ENCODE measurements at regions not wholly inside any gene's neighbourhood (a gene's known extent, or its start where the extent isn't known, plus 50 kb on each side); places are given as distances from the start of the nearest gene placed in this dataset.

DNA sequence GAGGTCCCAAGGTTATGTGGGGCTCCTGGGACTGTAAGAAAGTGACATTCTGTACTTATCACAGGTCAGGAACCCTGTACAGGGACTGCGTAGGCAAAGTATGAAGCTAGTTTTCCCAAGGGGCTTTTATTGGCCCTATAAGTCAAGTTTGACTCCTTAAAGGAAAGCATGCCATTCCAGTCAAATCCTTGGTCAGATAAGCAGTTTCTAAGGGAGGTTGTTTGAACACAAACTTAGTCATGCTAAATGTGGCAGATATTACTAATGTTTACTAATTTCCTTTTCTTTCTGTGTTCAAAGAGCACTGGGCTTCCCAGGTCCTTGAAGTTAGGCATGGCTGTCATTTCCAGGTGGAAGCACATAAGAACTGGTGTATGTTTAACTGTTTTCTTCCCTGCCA lies 472.4 kb downstream of the ATP23 start:
- DNase-seq (no peak), ATAC-seq (ENCODE audit: insufficient read depth, low FRiP score) (no peak)
- Histone ChIP-seq H3K9me3 (ENCODE audit: control insufficient read depth in 4 of 4, insufficient read depth in 3 of 4, low read length in 3 of 4) (no peaks in the 10 kb centered on the region), H3K36me3 (ENCODE audit: control insufficient read depth in 4 of 4, insufficient read depth in 4 of 4, low read length in 4 of 4) (no peaks in the 10 kb centered on the region), H3K9ac (ENCODE audit: insufficient read depth in 1 of 2, low read length in 2 of 2) (no peak overlapping the region), H3K27me3 (ENCODE audit: control insufficient read depth in 3 of 3, insufficient read depth in 3 of 3, low read length in 2 of 3) (no peaks in the 10 kb centered on the region), H3K27ac (ENCODE audit: low read depth in 1 of 2, low read length in 1 of 2) (no peak overlapping the region), H3K4me1 (ENCODE audit: control insufficient read depth in 5 of 5, insufficient read depth in 5 of 5, low read length in 5 of 5) (peaks cover 0 to 4% (median 0%) of the 10 kb centered on the region in 5 donors), H3K4me3 (no peak overlapping the region)
- WGBS, 2 donors: 74 to 88% methylated on average over 1 of the region's 1 CpG
- no peak for TF ChIP-seq CTCF (IDR thresholded peaks at IDR 0.05; ENCODE audit: control extremely low read depth, extremely low read depth)

DNA sequence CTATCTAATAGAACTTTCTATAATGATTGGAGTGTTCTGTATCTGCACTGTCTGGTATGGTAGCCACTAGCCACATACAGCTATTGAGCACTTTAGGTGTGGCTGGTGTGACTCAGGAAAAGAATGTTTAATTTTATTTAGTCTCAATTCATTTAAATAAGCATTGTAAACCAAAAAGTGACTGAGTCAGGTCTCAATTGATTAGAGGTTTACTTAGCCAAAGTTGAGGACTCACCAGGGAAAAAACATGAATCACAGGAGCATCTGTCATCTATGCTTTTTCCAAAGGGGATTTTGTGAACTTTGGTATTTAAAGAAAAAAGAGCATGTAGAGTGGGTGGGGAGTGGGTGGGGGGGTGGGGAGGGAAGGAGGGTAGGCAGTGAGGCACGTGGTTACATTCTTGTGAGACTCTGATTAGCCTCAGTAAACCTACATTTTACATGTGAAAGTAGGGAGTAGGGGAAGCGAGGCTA lies 473.1 kb downstream of the ATP23 start:
- ATAC-seq (ENCODE audit: insufficient read depth, low FRiP score) (no peak), DNase-seq (no peak)
- H3K9me3 ChIP-seq (ENCODE audit: control insufficient read depth in 4 of 4, insufficient read depth in 3 of 4, low read length in 3 of 4): no peaks in the 10 kb centered on the region
- no peak for TF ChIP-seq CTCF (IDR thresholded peaks at IDR 0.05; ENCODE audit: control extremely low read depth, extremely low read depth)
- WGBS, 2 donors: 58 to 63% methylated on average over 2 of the region's 2 CpGs
- peaks cover 0 to 4% (median 0%) of the 10 kb centered on the region in 5 donors for H3K4me1 ChIP-seq (ENCODE audit: control insufficient read depth in 5 of 5, insufficient read depth in 5 of 5, low read length in 5 of 5)
- H3K27me3 ChIP-seq (ENCODE audit: control insufficient read depth in 3 of 3, insufficient read depth in 3 of 3, low read length in 2 of 3): no peaks in the 10 kb centered on the region
- no peaks in the 10 kb centered on the region for H3K36me3 ChIP-seq (ENCODE audit: control insufficient read depth in 4 of 4, insufficient read depth in 4 of 4, low read length in 4 of 4)
- no peak overlapping the region for H3K27ac ChIP-seq (ENCODE audit: low read depth in 1 of 2, low read length in 1 of 2)
- H3K9ac ChIP-seq (ENCODE audit: insufficient read depth in 1 of 2, low read length in 2 of 2): no peak overlapping the region
- H3K4me3 ChIP-seq: no peak overlapping the region

GRCh38 chr12:58415716-58416115 lies 474.3 kb downstream of the ATP23 start:
- peaks cover 0 to 4% (median 0%) of the 10 kb centered on the region in 5 donors for H3K4me1 ChIP-seq (ENCODE audit: control insufficient read depth in 5 of 5, insufficient read depth in 5 of 5, low read length in 5 of 5)
- H3K36me3 ChIP-seq (ENCODE audit: control insufficient read depth in 4 of 4, insufficient read depth in 4 of 4, low read length in 4 of 4): no peaks in the 10 kb centered on the region
- no peak for TF ChIP-seq CTCF (IDR thresholded peaks at IDR 0.05; ENCODE audit: control extremely low read depth, extremely low read depth)
- no peaks in the 10 kb centered on the region for H3K9me3 ChIP-seq (ENCODE audit: control insufficient read depth in 4 of 4, insufficient read depth in 3 of 4, low read length in 3 of 4)
- H3K27ac ChIP-seq (ENCODE audit: low read depth in 1 of 2, low read length in 1 of 2): no peak overlapping the region
- DNase-seq: no peak
- ATAC-seq (ENCODE audit: insufficient read depth, low FRiP score): no peak
- no peak overlapping the region for H3K4me3 ChIP-seq
- no peaks in the 10 kb centered on the region for H3K27me3 ChIP-seq (ENCODE audit: control insufficient read depth in 3 of 3, insufficient read depth in 3 of 3, low read length in 2 of 3)
- H3K9ac ChIP-seq (ENCODE audit: insufficient read depth in 1 of 2, low read length in 2 of 2): no peak overlapping the region

DNA sequence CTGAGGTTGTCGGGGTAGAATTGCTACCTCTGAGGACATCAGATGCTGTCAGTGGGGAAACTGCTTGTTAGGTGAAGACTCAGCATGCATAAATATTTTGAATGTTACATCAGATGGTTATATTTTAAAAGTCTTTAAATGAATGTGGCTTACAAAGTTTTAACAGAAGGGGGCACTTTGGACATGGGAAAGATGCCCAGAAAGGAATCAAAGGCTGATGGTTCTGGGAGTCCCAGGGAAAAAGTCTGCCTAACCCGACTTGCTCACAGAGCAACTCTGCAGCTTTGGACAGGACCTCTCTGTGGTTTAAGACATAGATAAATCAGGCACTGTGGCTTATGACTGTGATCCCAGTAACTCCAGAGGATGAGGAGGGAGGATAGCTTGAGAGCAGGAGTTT lies 474.9 kb downstream of the ATP23 start:
- H3K27me3 ChIP-seq (ENCODE audit: control insufficient read depth in 3 of 3, insufficient read depth in 3 of 3, low read length in 2 of 3): no peaks in the 10 kb centered on the region
- WGBS, 2 donors: 73% methylated on average over 2 of the region's 2 CpGs
- no peak overlapping the region for H3K9ac ChIP-seq (ENCODE audit: insufficient read depth in 1 of 2, low read length in 2 of 2)
- H3K36me3 ChIP-seq (ENCODE audit: control insufficient read depth in 4 of 4, insufficient read depth in 4 of 4, low read length in 4 of 4): no peaks in the 10 kb centered on the region
- no peak for ATAC-seq (ENCODE audit: insufficient read depth, low FRiP score)
- H3K27ac ChIP-seq (ENCODE audit: low read depth in 1 of 2, low read length in 1 of 2): no peak overlapping the region
- H3K4me1 ChIP-seq (ENCODE audit: control insufficient read depth in 5 of 5, insufficient read depth in 5 of 5, low read length in 5 of 5): peaks cover 0 to 4% (median 0%) of the 10 kb centered on the region in 5 donors
- TF ChIP-seq CTCF (IDR thresholded peaks at IDR 0.05; ENCODE audit: control extremely low read depth, extremely low read depth): no peak
- H3K9me3 ChIP-seq (ENCODE audit: control insufficient read depth in 4 of 4, insufficient read depth in 3 of 4, low read length in 3 of 4): no peaks in the 10 kb centered on the region
- no peak overlapping the region for H3K4me3 ChIP-seq
- no peak for DNase-seq

Data from lung (tissue), 11 donors.